Hepatocyte (in vitro differentiated cells): ENCODE measurements at regions not wholly inside any gene's neighbourhood (a gene's known extent, or its start where the extent isn't known, plus 50 kb on each side); places are given as distances from the start of the nearest gene placed in this dataset.

Experiments
- EZH2 ChIP-seq: fragments of 200-600 bp; sonication (generic); IDR thresholded peaks from 2 replicates; pipeline ENCODE4 v1.6.1; 2016; ENCODE audit warnings: antibody characterized with exemption, mild to moderate bottlenecking, borderline replicate concordance
- EZH2phosphoT487 ChIP-seq: fragments of 200-600 bp; sonication (generic); IDR thresholded peaks from one replicate; pipeline ENCODE4 v1.6.1; 2018; ENCODE audit warnings: antibody characterized with exemption, mild to moderate bottlenecking, low read depth, moderate library complexity; ENCODE audit not compliant: unreplicated experiment, severe bottlenecking
- TF ChIP-seq, protein P1 (sequence below): fragments of 200-600 bp; sonication (generic); IDR thresholded peaks from 2 replicates; pipeline ENCODE4 v1.5.1; 2016; ENCODE audit warnings: antibody characterized with exemption, mild to moderate bottlenecking; ENCODE audit not compliant: poor library complexity

DNA sequence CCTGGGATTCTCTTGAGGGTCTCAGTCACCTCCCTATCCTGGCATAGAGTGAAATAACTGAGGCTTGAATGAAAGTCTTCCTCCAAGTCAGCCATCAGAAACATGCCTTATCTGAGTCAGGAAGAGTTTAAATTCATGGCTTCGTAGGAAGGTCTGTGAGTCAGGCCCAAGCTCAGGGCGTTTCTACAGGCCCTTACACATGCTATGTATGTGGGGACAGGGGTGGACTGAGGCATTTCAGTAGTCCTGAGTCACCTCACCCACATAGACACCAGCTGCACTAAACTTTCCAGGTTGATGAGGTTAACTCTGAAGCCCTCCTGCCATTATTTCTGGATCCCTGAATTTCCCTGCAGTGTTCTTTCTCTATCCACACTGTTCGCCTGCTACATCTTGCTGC is 134.6 kb upstream of the RCN1 start:
- TF ChIP-seq, protein P1, sequence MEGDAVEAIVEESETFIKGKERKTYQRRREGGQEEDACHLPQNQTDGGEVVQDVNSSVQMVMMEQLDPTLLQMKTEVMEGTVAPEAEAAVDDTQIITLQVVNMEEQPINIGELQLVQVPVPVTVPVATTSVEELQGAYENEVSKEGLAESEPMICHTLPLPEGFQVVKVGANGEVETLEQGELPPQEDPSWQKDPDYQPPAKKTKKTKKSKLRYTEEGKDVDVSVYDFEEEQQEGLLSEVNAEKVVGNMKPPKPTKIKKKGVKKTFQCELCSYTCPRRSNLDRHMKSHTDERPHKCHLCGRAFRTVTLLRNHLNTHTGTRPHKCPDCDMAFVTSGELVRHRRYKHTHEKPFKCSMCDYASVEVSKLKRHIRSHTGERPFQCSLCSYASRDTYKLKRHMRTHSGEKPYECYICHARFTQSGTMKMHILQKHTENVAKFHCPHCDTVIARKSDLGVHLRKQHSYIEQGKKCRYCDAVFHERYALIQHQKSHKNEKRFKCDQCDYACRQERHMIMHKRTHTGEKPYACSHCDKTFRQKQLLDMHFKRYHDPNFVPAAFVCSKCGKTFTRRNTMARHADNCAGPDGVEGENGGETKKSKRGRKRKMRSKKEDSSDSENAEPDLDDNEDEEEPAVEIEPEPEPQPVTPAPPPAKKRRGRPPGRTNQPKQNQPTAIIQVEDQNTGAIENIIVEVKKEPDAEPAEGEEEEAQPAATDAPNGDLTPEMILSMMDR: no peak
- no peak for TF ChIP-seq EZH2
- TF ChIP-seq EZH2phosphoT487: no peak
